CD4-positive, alpha-beta memory T cell (primary cell): ENCODE measurements at regions not wholly inside any gene's neighbourhood (a gene's known extent, or its start where the extent isn't known, plus 50 kb on each side); places are given as distances from the start of the nearest gene placed in this dataset.
"Not testable (repeated sequence)": the region's sequence is repeated elsewhere in the genome, so short reads cannot be mapped to it uniquely, and the experiment has no call there.

Source experiments
- CTCF ChIA-PET: fragments of 350-600 bp; sonication (Branson Sonifier 250); formaldehyde crosslinking; loops from one replicate; lab custom pipeline; 2021; ENCODE audit warnings: inconsistent platforms; ENCODE audit not compliant: partially characterized antibody; lab: Charles Lee
- POLR2A ChIA-PET: fragments of 350-600 bp; sonication (Branson Sonifier 250); formaldehyde crosslinking; loops from one replicate; lab custom pipeline; 2021; ENCODE audit not compliant: partially characterized antibody; lab: Charles Lee
- DNase-seq, 5 donors: peaks; one replicate each; pipeline versions ENCODE4 v3.0.0 to v3.0.0-alpha.2; 2020 to 2022; ENCODE audit warnings: mixed read lengths in 1 of 5
- H3K27ac ChIP-seq: one replicate; pipeline ENCODE4 v1.7.0; 2013; ENCODE audit warnings: low read depth, low read length
- H3K27me3 ChIP-seq: 2 replicates; pipeline ENCODE4 v1.7.0; 2013; ENCODE audit warnings: mild to moderate bottlenecking, low read length, moderate library complexity; ENCODE audit not compliant: insufficient read depth
- H3K36me3 ChIP-seq: 2 replicates; pipeline ENCODE4 v1.7.0; 2013; ENCODE audit warnings: mild to moderate bottlenecking, low read length, moderate library complexity; ENCODE audit not compliant: insufficient read depth
- H3K4me1 ChIP-seq: 2 replicates; pipeline ENCODE4 v1.7.0; 2013; ENCODE audit warnings: mild to moderate bottlenecking, low read length, moderate library complexity; ENCODE audit not compliant: insufficient read depth
- H3K4me3 ChIP-seq, 2 donors: one replicate each; pipeline ENCODE4 v1.7.0; 2013; ENCODE audit warnings: low read length in 2 of 2, mild to moderate bottlenecking in 1 of 2
- H3K9me3 ChIP-seq, 2 donors: one replicate each; pipeline ENCODE4 v1.7.0; 2013; ENCODE audit warnings: low read length in 2 of 2, control low read depth in 1 of 2; ENCODE audit not compliant: control insufficient read depth in 1 of 2
- H3K27ac Mint-ChIP-seq, 7 donors: one replicate each; pipeline ENCODE4 v1.8.0; 2020 to 2021; ENCODE audit warnings: mixed read lengths in 7 of 7, mild to moderate bottlenecking in 6 of 7, inconsistent platforms in 3 of 7, moderate library complexity in 3 of 7
- H3K27me3 Mint-ChIP-seq, 2 donors: one replicate each; pipeline ENCODE4 v1.8.0; 2020 to 2021; ENCODE audit warnings: mixed read lengths in 2 of 2
- H3K36me3 Mint-ChIP-seq, 2 donors: one replicate each; pipeline ENCODE4 v1.8.0; 2020 to 2021; ENCODE audit warnings: mixed read lengths in 2 of 2, inconsistent platforms in 1 of 2, mild to moderate bottlenecking in 1 of 2
- H3K4me1 Mint-ChIP-seq, 4 donors: one replicate each; pipeline ENCODE4 v1.8.0; 2020 to 2021; ENCODE audit warnings: mixed read lengths in 4 of 4, mild to moderate bottlenecking in 1 of 4
- H3K4me3 Mint-ChIP-seq, 8 donors: one replicate each; pipeline ENCODE4 v1.8.0; 2020 to 2021; ENCODE audit warnings: mixed read lengths in 8 of 8, mild to moderate bottlenecking in 7 of 8, moderate library complexity in 6 of 8, inconsistent platforms in 3 of 8
- H3K9me3 Mint-ChIP-seq, 8 donors: one replicate each; pipeline ENCODE4 v1.8.0; 2020 to 2021; ENCODE audit warnings: mixed read lengths in 8 of 8, mild to moderate bottlenecking in 5 of 8, inconsistent platforms in 3 of 8, moderate library complexity in 1 of 8
- intact Hi-C: fragments of 100-400 bp; cut with micrococcal nuclease; formaldehyde crosslinking; loops from one replicate; pipeline ENCODE4 v1.15.1; 2023

- no peaks in the 10 kb centered on the region for H3K36me3 ChIP-seq
- Mint-ChIP-seq H3K27me3 (no peaks in the 10 kb centered on the region), H3K4me1 (no peaks in the 10 kb centered on the region), H3K4me3 (no peak overlapping the region), H3K36me3 (no peaks in the 10 kb centered on the region), H3K27ac (no peak overlapping the region), H3K9me3 (peaks cover 0 to 12% (median 3%) of the 10 kb centered on the region in 8 donors)
- DNase-seq = no peak
- intact Hi-C loops = no loop called here
- no peaks in the 10 kb centered on the region for H3K9me3 ChIP-seq
- H3K4me3 ChIP-seq = no peak overlapping the region
- ChIA-PET POLR2A (no interaction called here), CTCF (no interaction called here)
- no peaks in the 10 kb centered on the region for H3K4me1 ChIP-seq
- no peaks in the 10 kb centered on the region for H3K27me3 ChIP-seq
- no peak overlapping the region for H3K27ac ChIP-seq
Measured at GRCh38 chr12:86421333-86421732, 165.1 kb upstream of the MGAT4C start.

- no peak overlapping the region for H3K4me3 Mint-ChIP-seq
Measured at GRCh38 chr12:86414201-86414600, 158.0 kb upstream of the MGAT4C start.

GRCh38 chr12:86411710-86412109 is 155.5 kb upstream of the MGAT4C start:
- ChIA-PET CTCF (no interaction called here), POLR2A (no interaction called here)
- Histone ChIP-seq H3K9me3 (no peaks in the 10 kb centered on the region), H3K27ac (no peak overlapping the region), H3K4me3 (no peak overlapping the region), H3K36me3 (no peaks in the 10 kb centered on the region), H3K27me3 (no peaks in the 10 kb centered on the region), H3K4me1 (no peaks in the 10 kb centered on the region)
- H3K27ac Mint-ChIP-seq = no peak overlapping the region
- H3K4me3 Mint-ChIP-seq = no peak overlapping the region
- peaks cover 2 to 32% (median 13%) of the 10 kb centered on the region in 8 donors for H3K9me3 Mint-ChIP-seq
- H3K36me3 Mint-ChIP-seq = peaks cover 0 to 3% of the 10 kb centered on the region in 2 donors
- no peak for DNase-seq
- H3K4me1 Mint-ChIP-seq = no peaks in the 10 kb centered on the region
- no peaks in the 10 kb centered on the region for H3K27me3 Mint-ChIP-seq
- intact Hi-C loops = no loop called here

More at GRCh38 chr12:86414201-86414600, 158.0 kb upstream of the MGAT4C start:
- H3K27me3 Mint-ChIP-seq = no peaks in the 10 kb centered on the region
- peaks cover 0 to 3% of the 10 kb centered on the region in 2 donors for H3K36me3 Mint-ChIP-seq
- no peaks in the 10 kb centered on the region for H3K4me1 Mint-ChIP-seq
- Histone ChIP-seq H3K4me3 (no peak overlapping the region), H3K4me1 (no peaks in the 10 kb centered on the region), H3K9me3 (no peaks in the 10 kb centered on the region), H3K27ac (no peak overlapping the region), H3K27me3 (no peaks in the 10 kb centered on the region), H3K36me3 (no peaks in the 10 kb centered on the region)
- H3K9me3 Mint-ChIP-seq = peaks cover 2 to 30% (median 15%) of the 10 kb centered on the region in 8 donors
- no peak overlapping the region for H3K27ac Mint-ChIP-seq
- intact Hi-C loops = no loop called here
- ChIA-PET POLR2A (no interaction called here), CTCF (no interaction called here)
- DNase-seq = no peak

- CTCF ChIA-PET = no interaction called here
- intact Hi-C loops = no loop called here
- Histone ChIP-seq H3K4me3 (no peak overlapping the region), H3K27ac (no peak overlapping the region), H3K27me3 (no peaks in the 10 kb centered on the region), H3K36me3 (no peaks in the 10 kb centered on the region), H3K9me3 (no peaks in the 10 kb centered on the region), H3K4me1 (no peaks in the 10 kb centered on the region)
- Mint-ChIP-seq H3K27me3 (no peaks in the 10 kb centered on the region), H3K4me3 (no peak overlapping the region), H3K36me3 (peaks cover 0 to 3% of the 10 kb centered on the region in 2 donors), H3K4me1 (no peaks in the 10 kb centered on the region), H3K9me3 (peaks cover 0 to 26% (median 12%) of the 10 kb centered on the region in 8 donors), H3K27ac (no peak overlapping the region)
- POLR2A ChIA-PET = no interaction called here
- no peak for DNase-seq
Measured at GRCh38 chr12:86407620-86408208, 151.5 kb upstream of the MGAT4C start.

- Histone ChIP-seq H3K4me1 (no peaks in the 10 kb centered on the region), H3K4me3 (no peak overlapping the region), H3K36me3 (no peaks in the 10 kb centered on the region), H3K9me3 (no peaks in the 10 kb centered on the region), H3K27me3 (no peaks in the 10 kb centered on the region), H3K27ac (no peak overlapping the region)
- intact Hi-C loops = no loop called here
- no peak overlapping the region for H3K4me3 Mint-ChIP-seq
- no peaks in the 10 kb centered on the region for H3K4me1 Mint-ChIP-seq
- H3K27me3 Mint-ChIP-seq = no peaks in the 10 kb centered on the region
- H3K9me3 Mint-ChIP-seq = peaks cover 0 to 6% (median 3%) of the 10 kb centered on the region in 8 donors
- no peaks in the 10 kb centered on the region for H3K36me3 Mint-ChIP-seq
- no peak overlapping the region for H3K27ac Mint-ChIP-seq
- no peak for DNase-seq
- ChIA-PET POLR2A (no interaction called here), CTCF (no interaction called here)
Measured at GRCh38 chr12:86389949-86390348, 133.8 kb upstream of the MGAT4C start.

- intact Hi-C loops = no loop called here
- H3K9me3 Mint-ChIP-seq = peaks cover 2 to 11% (median 7%) of the 10 kb centered on the region in 8 donors
- Histone ChIP-seq H3K4me3 (no peak overlapping the region), H3K27me3 (no peaks in the 10 kb centered on the region), H3K4me1 (no peaks in the 10 kb centered on the region), H3K9me3 (peaks cover 0 to 4% of the 10 kb centered on the region in 2 donors), H3K36me3 (no peaks in the 10 kb centered on the region), H3K27ac (no peak overlapping the region)
- ChIA-PET CTCF (no interaction called here), POLR2A (no interaction called here)
- no peak overlapping the region for H3K4me3 Mint-ChIP-seq
- H3K4me1 Mint-ChIP-seq = no peaks in the 10 kb centered on the region
- H3K36me3 Mint-ChIP-seq = no peaks in the 10 kb centered on the region
- no peak overlapping the region for H3K27ac Mint-ChIP-seq
- H3K27me3 Mint-ChIP-seq = no peaks in the 10 kb centered on the region
- DNase-seq = no peak
Measured at GRCh38 chr12:86387591-86388145, 131.5 kb upstream of the MGAT4C start.

GRCh38 chr12:86383759-86384158 is 127.6 kb upstream of the MGAT4C start:
- H3K4me1 ChIP-seq, CTCF ChIA-PET, H3K36me3 Mint-ChIP-seq, POLR2A ChIA-PET, H3K27me3 Mint-ChIP-seq, H3K27ac ChIP-seq, H3K9me3 ChIP-seq, H3K4me3 ChIP-seq, DNase-seq, H3K4me3 Mint-ChIP-seq, H3K27ac Mint-ChIP-seq, H3K4me1 Mint-ChIP-seq, H3K27me3 ChIP-seq, intact Hi-C loops, H3K36me3 ChIP-seq: not testable (repeated sequence)
- H3K9me3 Mint-ChIP-seq = peaks cover 3 to 18% (median 13%) of the 10 kb centered on the region in 8 donors
